Ascending aorta (tissue), 2 donors: ENCODE measurements at regions not wholly inside any gene's neighbourhood (a gene's known extent, or its start where the extent isn't known, plus 50 kb on each side); places are given as distances from the start of the nearest gene placed in this dataset.

Experiments used
- DNase-seq, 2 donors: peaks; one replicate each; pipeline ENCODE4 v3.0.0-alpha.2; 2019; ENCODE audit warnings: low spot score in 2 of 2
- H3K27ac ChIP-seq, 2 donors: fragments of 200-600 bp; sonication (generic); one replicate each; pipeline ENCODE4 v1.5.1; 2016 to 2017; ENCODE audit warnings: mild to moderate bottlenecking in 1 of 2
- H3K27me3 ChIP-seq: fragments of 200-600 bp; sonication (generic); one replicate; pipeline ENCODE4 v1.5.1; 2017
- H3K36me3 ChIP-seq, 2 donors: fragments of 200-600 bp; sonication (generic); one replicate each; pipeline ENCODE4 v1.5.1; 2016
- H3K4me1 ChIP-seq, 2 donors: fragments of 200-600 bp; sonication (generic); one replicate each; pipeline ENCODE4 v1.5.1; 2016 to 2017; ENCODE audit warnings: mild to moderate bottlenecking in 1 of 2
- H3K4me3 ChIP-seq, 2 donors: fragments of 200-600 bp; sonication (generic); one replicate each; pipeline ENCODE4 v1.5.1; 2016 to 2017; ENCODE audit warnings: mild to moderate bottlenecking in 1 of 2
- H3K9me3 ChIP-seq, 2 donors: fragments of 200-600 bp; sonication (generic); one replicate each; pipeline ENCODE4 v1.5.1; 2016
- intact Hi-C: fragments of 100-400 bp; cut with DNase I; formaldehyde crosslinking; loops from one replicate; pipeline ENCODE4 v1.15.1; 2023
- TF ChIP-seq, protein P1 (sequence below), 3 experiments: fragments of 200-600 bp in 2 of 3; fragments of 450-650 bp in 1 of 3; sonication (generic) in 2 of 3; IDR thresholded peaks; one replicate each; pipeline ENCODE4 v1.5.1; 2016 to 2019; ENCODE audit warnings: antibody characterized with exemption in 3 of 3, mild to moderate bottlenecking in 1 of 3, moderate library complexity in 1 of 3

DNA sequence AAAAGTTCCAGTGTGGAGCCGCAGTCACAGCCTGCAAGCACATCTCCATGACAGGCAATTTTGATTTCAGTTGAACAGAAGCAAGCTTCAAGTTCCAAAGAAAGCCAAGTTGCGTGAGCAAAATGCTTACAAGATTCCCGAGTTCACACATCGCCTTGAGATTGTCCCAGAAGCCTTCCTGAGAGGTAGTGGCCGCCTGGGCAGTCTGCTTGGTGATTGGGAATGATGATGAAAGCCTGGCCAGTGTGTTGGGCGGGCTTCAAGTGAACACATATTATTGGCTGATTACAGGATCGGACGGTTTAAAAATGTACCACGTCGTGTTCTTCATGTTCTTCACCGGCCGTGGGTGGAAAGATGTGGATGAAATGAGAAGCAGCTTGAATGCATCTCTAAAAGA, 185.5 kb downstream of the FOXL1 start:
- TF ChIP-seq, protein P1, sequence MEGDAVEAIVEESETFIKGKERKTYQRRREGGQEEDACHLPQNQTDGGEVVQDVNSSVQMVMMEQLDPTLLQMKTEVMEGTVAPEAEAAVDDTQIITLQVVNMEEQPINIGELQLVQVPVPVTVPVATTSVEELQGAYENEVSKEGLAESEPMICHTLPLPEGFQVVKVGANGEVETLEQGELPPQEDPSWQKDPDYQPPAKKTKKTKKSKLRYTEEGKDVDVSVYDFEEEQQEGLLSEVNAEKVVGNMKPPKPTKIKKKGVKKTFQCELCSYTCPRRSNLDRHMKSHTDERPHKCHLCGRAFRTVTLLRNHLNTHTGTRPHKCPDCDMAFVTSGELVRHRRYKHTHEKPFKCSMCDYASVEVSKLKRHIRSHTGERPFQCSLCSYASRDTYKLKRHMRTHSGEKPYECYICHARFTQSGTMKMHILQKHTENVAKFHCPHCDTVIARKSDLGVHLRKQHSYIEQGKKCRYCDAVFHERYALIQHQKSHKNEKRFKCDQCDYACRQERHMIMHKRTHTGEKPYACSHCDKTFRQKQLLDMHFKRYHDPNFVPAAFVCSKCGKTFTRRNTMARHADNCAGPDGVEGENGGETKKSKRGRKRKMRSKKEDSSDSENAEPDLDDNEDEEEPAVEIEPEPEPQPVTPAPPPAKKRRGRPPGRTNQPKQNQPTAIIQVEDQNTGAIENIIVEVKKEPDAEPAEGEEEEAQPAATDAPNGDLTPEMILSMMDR (IDR thresholded peaks at IDR 0.05): no peak
- H3K4me1 ChIP-seq: no peaks in the 10 kb centered on the region
- no peak overlapping the region for H3K27ac ChIP-seq
- H3K9me3 ChIP-seq: no peaks in the 10 kb centered on the region
- H3K36me3 ChIP-seq: no peaks in the 10 kb centered on the region
- no peak for DNase-seq
- H3K27me3 ChIP-seq: no peaks in the 10 kb centered on the region
- intact Hi-C loops: no loop called here
- H3K4me3 ChIP-seq: no peak overlapping the region

GRCh38 chr16:86764551-86764950, 186.2 kb downstream of the FOXL1 start:
- intact Hi-C loops: no loop called here
- peaks cover 0 to 7% of the 10 kb centered on the region in 2 donors for H3K4me1 ChIP-seq
- no peaks in the 10 kb centered on the region for H3K36me3 ChIP-seq
- TF ChIP-seq, protein P1 (IDR thresholded peaks at IDR 0.05): no peak
- H3K9me3 ChIP-seq: no peaks in the 10 kb centered on the region
- H3K27me3 ChIP-seq: no peaks in the 10 kb centered on the region
- no peak overlapping the region for H3K27ac ChIP-seq
- no peak for DNase-seq
- no peak overlapping the region for H3K4me3 ChIP-seq

GRCh38 chr16:86765389-86766026, 187.2 kb downstream of the FOXL1 start:
- intact Hi-C loops: no loop called here
- Histone ChIP-seq H3K9me3 (no peaks in the 10 kb centered on the region), H3K4me3 (no peak overlapping the region), H3K36me3 (no peaks in the 10 kb centered on the region), H3K27ac (no peak overlapping the region), H3K27me3 (no peaks in the 10 kb centered on the region), H3K4me1 (peaks cover 0 to 8% of the 10 kb centered on the region in 2 donors)
- TF ChIP-seq, protein P1 (IDR thresholded peaks at IDR 0.05): no peak
- no peak for DNase-seq

- intact Hi-C loops: no loop called here
- no peaks in the 10 kb centered on the region for H3K27me3 ChIP-seq
These were observed 188.4 kb downstream of the FOXL1 start for GRCh38 chr16:86766700-86767099.

GRCh38 chr16:86768228-86768791, 190.0 kb downstream of the FOXL1 start:
- Histone ChIP-seq H3K4me3 (no peak overlapping the region), H3K27me3 (no peaks in the 10 kb centered on the region), H3K4me1 (peaks cover 0 to 11% of the 10 kb centered on the region in 2 donors), H3K36me3 (no peaks in the 10 kb centered on the region), H3K9me3 (no peaks in the 10 kb centered on the region), H3K27ac (no peak overlapping the region)
- TF ChIP-seq, protein P1 (IDR thresholded peaks at IDR 0.05): no peak
- DNase-seq: no peak
- intact Hi-C loops: no loop called here

More at GRCh38 chr16:86766700-86767099, 188.4 kb downstream of the FOXL1 start:
- TF ChIP-seq, protein P1 (IDR thresholded peaks at IDR 0.05): no peak
- Histone ChIP-seq H3K4me1 (peaks cover 0 to 8% of the 10 kb centered on the region in 2 donors), H3K27ac (no peak overlapping the region), H3K36me3 (no peaks in the 10 kb centered on the region), H3K9me3 (no peaks in the 10 kb centered on the region), H3K4me3 (no peak overlapping the region)
- DNase-seq: no peak
